ENCODE measurements at regions not wholly inside any gene's neighbourhood (a gene's known extent, or its start where the extent isn't known, plus 50 kb on each side); places are given as distances from the start of the nearest gene placed in this dataset.
"Not testable (repeated sequence)": the region's sequence is repeated elsewhere in the genome, so short reads cannot be mapped to it uniquely, and the experiment has no call there.

DNA sequence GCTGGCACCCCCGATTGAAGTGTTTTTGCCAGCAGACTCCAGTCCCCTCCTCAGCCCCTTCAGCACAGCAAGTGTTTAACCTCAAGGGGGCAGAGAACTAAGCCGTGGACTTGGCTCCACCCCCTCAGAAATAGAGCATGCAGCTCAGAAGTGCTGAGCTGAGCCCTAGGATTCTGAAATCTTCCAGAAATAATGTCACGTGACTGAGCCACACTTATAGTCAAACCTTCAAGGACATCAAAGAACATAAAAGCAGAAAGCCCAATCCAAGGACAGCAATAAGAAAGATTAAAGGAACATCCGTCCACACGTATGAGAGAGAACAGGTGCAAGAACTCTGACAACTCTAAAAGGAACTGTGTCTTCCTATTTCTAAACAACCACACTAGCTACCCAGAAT, 317.7 kb upstream of the LRFN5 start:
- DNase-seq (ENCODE audit: low read depth): no peak

DNA sequence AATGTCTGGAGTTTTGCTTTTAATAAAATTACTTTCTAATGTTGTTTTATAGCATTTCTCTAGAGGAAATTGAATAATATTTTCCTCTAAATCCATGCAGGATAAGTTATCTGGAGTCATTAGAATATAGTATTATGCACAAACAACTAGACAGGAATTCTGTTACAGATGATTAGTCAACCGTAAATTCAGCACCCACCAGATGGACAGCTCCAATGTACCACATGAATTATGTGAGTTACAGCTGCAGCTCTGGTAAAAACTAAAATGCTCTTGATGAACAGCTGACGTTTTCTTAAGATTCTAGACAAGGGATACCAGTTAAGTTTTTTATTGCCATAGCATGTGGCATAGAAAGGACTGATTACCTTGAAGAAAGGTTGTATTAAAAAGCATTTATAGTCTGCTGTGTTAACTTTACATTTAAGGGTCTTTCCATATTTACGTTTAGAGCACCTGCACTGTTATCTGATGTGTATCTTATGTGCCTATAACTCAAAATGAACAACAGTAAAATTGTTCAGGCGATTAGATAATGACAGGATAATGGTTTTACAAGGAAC, 321.4 kb upstream of the LRFN5 start:
- DNase-seq (ENCODE audit: low read depth): peak; percentile 67

DNA sequence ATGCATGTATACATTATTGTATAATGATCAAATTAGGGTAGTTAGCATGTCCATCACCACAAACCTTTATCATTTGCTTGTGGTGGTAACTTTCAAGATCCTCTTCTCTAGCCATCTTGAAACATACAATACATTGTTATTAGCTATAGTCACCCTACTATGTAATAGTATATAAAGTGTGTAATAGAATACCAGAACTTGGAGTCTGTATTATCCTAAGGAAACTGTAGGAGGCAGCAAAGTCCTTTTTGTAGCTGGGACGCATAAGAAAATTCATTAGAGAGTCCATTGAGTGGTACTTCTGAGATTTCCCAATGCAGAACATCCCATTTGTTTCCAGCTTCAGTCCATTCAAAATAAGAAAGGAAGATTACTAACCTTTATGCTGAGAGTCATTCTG, 325.9 kb upstream of the LRFN5 start:
- DNase-seq (ENCODE audit: low read depth): peak; percentile 37

DNA sequence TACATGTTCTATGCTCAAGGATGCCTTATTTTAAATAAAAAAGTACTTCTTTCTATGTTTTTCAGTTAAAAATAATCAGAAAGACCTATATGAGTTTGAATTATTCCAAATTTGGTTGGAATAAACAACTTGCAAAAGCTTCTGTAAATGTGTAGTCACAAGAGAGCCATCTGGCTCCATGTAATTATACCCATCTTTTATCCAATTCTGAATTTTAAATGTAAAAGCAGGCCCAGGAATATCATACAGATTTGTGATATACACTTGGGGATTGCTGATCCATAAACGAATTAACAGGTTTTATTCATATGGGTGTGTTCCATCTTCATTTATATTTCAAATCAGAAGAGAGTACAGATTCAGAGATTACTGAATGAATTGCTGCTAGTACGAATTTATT, 329.2 kb upstream of the LRFN5 start:
- DNase-seq (ENCODE audit: low read depth): no peak

DNA sequence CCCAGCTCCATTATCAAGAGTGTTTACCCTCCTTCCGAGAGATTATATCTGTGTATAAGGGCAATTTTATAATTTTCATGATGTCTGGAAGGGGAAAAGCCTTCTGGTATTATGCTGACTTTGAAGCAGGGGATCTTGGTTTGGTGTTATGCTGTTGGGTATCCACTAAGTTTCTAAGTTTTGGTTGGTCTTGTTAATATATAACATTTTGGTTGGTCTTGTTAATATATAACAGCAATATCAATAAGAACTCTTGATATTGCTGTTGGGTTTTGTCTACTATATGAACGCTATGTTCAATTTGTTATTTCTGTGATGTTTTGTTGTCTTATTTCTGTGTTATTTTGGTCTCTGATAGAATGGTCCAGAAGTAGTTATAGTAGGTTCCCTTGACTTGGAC, 349.2 kb upstream of the LRFN5 start:
- DNase-seq (ENCODE audit: low read depth): no peak

DNA sequence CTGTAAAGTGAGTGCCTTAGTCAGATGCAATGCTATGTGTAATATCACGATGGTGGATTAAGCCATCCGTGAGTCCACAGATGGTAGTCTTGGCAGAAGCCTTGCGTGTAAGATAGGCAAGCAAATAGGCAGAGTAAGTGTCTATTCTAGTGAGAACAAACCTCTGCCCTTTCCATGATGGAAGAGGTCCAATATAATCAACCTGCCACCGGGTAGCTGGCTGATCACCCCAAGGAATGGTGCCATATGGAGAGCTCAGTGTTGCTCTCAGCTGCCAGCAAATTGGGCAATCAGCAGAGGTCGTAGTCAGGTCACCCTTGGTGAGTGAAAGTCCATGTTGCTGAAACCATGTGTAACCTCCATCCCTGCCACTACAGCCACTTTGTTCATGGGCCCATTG, 371.2 kb upstream of the LRFN5 start:
- DNase-seq (ENCODE audit: low read depth): no peak

DNA sequence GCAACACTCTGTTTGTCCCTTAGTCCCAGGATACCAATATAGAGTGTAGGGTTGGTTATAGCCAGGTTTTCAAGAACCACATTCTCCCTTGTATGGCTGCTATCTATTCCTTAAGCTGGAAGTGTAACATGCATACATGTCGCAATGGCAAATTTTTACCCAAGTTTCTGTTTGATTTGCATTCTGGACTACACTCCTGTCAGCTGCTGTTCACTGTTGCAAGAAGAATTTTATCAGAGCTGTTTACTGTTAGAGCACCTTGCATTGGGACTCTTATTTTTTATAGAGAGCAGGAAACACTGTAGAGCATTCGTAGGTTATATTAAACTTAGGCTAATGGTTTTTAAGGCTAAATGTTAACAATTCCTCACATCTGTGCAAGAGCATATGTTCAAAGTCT, 376.0 kb upstream of the LRFN5 start:
- DNase-seq (ENCODE audit: low read depth): no peak

DNA sequence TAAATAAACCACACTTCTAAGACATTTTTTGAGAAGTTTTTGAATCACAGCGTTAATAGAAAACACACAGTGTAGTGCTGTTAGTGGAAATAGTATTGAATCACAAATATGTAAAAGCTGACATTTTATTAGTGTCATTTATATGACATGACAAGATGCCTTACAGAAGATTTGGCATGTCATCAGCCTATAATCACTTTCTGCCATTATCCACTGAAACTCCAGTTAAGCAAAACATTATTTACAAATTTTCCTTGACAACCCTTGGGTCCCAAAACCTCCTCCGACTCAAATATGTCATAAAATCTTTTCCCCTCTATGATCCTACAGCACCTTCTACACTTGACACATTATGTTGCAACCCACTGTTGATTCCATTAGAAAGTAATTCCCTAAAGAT, 376.9 kb upstream of the LRFN5 start:
- DNase-seq (ENCODE audit: low read depth): no peak

DNA sequence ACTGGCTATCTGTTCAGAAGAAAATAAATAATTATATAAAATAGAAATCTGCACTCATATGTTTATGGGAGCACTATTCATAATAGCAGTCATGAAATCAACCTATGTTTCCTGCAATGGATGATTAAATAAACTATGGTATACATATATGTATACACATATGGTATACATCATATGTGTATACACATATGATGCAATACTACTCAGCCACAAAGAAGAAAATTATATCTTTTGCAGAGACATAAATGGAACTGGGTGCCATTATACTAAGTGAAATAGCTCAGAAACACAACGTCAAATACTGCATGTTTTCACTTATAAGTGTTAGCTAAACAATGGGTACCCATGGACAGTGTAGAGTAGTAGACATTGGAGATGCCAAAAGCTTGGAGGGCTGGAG, 381.2 kb upstream of the LRFN5 start:
- DNase-seq (ENCODE audit: low read depth): no peak

DNA sequence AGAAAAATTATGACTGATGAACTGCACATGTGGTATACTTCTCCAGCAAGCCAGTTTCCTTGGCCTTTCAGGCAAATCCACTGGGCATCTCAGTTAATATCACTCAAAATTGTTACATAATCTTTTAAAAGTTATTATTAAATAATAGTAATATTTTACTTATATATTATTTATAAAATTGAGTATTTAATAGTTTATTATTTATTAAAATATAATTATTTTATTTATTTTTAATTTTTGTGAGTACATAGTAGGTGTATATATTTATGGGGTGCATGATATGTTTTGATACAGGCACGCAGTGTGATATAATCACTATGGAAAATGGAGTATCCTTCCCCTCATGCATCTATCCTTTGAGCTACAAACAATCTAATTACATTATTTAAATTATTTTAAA, 384.1 kb upstream of the LRFN5 start:
- DNase-seq (ENCODE audit: low read depth): no peak

DNA sequence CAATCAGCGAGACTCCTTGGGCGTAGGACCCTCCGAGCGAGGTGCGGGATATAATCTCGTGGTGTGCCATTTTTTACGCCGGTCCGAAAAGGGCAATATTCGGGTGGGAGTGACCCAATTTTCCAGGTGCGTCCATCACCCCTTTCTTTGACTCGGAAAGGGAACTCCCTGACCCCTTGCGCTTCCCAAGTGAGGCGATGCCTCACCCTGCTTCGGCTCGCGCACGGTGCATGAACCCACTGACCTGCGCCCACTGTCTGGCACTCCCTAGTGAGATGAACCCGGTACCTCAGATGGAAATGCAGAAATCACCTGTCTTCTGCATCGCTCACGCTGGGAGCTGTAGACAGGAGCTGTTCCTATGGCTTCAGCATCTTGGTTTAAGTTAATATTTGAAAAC, 391.7 kb upstream of the LRFN5 start:
- not testable (repeated sequence) for DNase-seq (ENCODE audit: low read depth)

DNA sequence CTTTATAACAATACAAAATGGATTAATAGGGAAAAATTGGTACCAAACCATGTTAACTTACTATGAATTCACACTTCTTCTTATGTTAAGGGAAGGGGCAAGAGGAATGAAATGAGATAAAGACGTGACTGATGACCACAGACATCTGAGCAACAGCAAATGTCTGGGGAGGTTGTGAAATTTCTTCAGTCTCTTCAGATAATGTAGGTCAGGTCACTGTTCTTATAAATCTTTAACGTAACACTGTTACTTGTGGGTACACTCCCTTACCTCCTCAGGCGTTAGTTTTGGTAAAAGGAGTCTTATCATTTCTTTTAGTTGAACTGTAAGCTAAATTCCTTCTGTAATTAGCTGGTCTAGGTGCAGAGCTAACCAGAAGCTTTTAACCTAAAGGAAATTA, 405.0 kb upstream of the LRFN5 start:
- DNase-seq (ENCODE audit: low read depth): peak; percentile 7

DNA sequence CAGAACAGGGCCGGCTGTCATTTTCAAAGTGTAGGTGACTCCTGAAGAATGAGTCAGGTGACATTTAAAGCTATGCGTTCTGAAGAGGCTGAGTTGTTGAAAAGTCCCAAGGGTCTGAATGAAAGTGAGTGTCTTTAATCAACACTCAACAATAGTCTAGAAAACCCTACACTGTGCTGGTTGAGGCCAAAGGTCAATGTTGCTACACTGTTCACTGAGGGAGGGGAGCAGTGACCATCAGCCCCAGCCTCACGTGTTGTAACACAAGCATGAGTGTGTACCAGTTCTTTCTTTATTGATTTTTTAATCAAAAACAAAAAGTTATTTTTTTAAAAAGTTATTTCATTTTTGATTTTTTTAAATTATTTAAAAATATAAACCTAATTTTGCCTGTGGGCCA, 418.8 kb upstream of the LRFN5 start:
- DNase-seq (ENCODE audit: low read depth): no peak

DNA sequence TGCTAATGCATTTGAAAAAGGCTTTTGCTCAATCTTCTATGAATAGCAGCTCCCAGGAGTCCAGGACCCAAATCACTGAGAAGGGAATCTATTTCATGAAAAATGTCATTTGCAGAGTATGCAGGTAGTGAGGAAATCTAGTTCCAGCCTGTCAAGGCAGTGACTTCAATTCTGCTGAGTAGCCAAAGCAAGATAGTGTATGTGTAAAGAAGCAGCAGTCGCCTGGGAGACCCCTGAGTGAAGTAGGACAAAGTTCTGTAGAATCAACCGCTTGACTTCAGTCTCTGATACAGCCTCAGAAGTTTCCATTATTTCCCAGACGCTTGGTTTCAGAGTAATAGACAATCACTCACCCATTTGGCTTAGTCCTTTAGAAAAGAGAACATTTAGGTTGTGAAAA, 435.6 kb upstream of the LRFN5 start:
- DNase-seq (ENCODE audit: low read depth): no peak

DNA sequence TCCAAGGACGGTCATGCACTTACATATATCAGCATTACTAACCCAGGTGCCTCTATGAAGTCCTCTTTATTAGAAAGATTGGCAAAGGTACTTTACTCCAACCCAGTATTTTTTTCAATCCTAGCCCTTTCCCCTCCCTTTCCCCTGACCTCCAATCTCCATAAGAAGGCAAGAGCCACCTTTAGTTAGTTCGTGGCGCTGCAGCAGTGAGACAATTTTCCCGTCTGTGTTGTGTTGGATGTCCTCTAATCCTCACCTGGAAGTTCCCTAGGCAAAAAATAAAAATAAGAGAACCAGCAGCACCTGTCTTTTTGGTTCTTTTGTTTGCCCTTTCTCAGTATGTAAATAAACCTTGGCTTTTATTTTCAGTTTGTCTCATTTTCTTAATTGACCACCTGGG, 439.6 kb upstream of the LRFN5 start:
- no peak for DNase-seq (ENCODE audit: low read depth)

DNA sequence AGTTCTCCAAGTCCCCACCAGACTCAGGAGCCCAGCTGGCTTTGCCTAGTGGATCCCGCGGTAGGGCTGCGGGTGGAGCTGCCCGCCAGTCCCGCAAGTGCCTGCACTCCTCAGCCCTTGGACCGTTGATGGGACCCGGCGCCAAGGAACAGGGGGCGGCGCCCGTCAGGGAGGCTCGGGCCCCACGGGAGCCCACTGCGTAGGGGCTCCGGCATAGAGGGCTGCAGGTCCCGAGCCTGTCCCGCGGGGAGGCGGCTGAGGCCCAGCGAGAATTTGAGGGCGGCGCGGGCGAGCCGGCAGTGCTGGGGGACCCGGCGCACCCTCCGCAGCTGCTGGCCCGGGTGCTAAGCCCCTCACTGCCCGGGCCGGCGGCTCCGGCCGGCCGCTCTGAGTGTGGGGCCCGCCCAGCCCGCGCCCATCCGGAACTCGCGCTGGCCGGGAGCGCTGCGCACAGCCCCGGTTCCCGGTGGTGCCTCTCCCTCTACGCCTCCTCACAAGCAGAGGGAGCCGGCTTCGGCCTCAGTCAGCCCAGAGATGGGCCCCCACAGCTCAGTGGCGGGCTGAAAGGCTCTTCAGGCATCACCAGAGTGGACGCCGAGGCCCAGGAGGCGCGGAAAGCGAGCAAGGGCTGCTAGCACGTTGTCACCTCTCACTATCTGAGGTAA, 452.4 kb upstream of the LRFN5 start:
- no peak for DNase-seq (ENCODE audit: low read depth)

DNA sequence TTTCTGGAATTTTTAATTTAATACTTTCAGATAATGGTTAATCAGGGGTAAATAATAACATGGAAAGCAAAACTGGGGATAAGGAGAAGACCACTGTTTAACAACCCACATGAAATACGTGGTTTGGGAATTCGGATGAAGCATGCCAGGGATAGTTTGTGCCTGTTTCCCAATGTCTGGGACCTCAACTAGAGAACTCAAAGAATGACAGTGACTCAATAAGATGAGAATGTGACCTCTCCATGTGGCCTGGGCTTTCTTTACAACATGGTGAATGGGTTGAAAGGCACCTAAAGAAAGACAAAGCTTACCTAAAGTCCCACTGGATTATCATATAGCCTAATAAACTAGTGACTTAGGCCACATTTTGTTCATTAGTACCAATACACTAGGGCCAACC, 460.3 kb upstream of the LRFN5 start:
- no peak for DNase-seq (ENCODE audit: low read depth)

DNA sequence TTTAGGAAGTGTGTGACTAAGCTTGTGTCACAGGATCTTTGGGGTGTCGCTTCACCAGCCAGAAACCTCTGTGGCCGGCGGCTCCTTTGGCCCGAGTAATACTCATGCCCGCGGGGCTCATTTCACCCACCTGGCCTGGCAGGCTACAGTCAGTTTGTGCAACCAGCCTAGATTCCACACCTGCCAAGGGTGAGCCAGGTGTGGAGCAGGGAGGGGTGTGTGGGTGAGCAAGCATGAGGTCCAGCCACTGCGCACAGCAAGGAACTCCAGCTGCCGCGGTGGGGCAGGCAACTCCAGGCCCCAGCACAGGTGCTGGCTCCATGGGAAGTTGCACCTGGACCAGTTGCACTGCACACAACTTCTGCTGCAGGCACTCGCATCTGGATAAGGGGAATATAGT, 462.3 kb upstream of the LRFN5 start:
- DNase-seq (ENCODE audit: low read depth): no peak

DNA sequence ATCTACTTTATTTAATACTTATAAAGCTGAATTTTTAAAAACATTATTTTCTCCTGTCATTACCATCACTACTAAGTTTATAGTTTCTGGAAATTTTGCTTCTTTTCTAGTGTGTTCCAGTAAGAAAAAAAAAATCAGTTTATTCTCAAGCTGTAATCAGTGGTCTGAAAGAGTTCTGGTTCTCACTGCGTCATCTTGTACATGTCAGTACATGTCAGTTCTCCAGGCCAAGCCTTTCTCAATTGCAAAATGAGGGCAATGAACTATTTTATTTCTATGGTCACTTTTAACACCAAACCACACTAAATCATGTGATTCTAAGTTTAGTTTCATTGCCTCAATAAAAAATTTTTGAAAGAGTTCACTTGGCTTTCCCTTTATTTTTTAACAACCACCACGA, 468.9 kb upstream of the LRFN5 start:
- DNase-seq (ENCODE audit: low read depth): no peak

DNA sequence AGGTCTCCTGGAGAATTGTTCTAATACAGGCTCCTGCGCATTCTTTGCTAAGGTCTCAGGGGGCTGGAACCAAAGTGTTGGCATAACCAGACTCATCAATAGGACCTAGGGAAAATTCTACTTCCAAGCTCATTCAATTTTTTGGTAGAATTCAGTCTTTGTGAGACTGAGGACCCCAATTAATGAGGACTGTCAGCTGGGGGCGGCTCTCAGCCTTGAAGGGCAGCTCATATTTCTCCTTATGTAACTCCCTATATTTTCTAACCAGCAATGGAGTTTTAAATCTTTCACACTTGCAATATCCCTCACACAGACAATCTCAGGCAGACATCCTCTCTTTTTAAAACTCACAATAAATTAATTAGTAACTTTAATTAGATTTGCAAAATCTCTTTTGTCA, 476.4 kb upstream of the LRFN5 start:
- no peak for DNase-seq (ENCODE audit: low read depth)

DNA sequence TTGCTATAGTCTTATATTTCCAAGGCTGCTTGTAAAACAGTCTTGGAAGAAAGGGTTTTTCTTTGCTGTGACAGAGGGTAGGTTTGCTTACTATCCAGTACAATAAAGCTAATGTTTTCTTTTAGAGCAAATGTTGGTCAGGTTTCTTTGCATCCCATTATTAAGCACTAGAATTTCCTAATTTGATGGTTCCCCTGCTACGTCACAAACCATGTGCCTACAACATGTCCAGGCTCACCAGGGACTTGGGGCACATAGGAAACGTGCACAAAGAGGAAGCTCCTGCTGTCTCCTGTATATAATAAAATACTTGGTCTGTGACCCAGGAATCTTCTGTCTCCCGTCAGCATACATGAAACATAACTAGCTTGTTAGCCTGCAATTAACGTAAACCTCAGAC, 486.3 kb upstream of the LRFN5 start:
- DNase-seq (ENCODE audit: low read depth): no peak

DNA sequence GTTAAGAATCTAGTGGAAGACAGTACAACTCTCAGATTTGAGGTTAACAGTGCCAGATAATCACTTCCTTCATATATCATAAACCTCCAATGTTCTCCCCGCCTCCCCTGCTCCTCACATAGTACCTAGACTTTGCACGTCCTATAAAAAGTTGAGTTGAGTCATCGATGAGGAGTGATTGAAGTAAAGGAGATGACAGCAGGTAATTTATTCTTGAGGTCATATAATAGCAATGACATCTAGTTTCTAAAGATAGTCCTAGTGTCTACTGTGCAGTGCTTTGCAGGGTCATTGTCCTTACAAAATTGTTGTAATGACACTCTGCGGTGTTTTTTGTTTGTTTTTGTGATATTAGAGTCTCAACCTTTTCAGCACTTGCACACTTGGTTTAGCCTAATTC, 510.5 kb upstream of the LRFN5 start:
- no peak for DNase-seq (ENCODE audit: low read depth)

DNA sequence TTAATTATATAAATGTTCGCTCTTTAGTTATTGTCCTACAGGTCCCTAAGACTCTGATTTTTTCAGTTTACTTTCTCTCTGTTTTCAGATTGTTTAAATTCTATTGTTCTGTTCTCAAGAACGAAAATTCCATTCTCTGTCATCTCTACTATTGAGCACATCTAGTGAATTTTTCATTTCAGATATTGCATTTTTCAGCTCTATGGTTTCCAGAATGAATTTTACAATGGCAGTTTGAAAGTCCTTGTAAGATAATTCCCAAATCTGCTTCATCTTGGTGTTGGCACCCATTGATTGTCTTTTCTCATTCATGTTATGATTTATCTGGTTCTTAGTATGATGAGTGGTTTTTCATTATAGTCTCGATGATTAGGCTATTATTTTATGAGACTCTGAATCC, 519.6 kb upstream of the LRFN5 start:
- no peak for DNase-seq (ENCODE audit: low read depth)

DNA sequence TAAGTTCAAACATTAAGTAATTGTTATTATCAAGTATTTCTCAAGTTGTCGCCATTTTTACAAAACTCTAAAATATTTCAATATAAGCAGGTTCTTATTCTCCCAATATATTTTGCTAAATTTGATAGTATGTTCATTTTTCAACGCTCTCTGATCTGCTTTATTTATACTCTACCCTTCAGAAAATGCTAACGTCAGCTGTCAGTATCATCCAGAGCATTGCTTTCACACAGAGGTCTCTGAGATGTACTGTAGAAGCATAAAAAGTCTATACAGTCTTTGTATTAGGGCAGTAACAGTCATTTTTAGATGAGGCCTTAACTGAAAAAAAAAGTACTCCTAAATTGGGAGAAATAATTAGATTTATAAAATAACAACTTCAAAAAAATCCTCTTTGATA, 533.1 kb upstream of the LRFN5 start:
- DNase-seq (ENCODE audit: low read depth): no peak

DNA sequence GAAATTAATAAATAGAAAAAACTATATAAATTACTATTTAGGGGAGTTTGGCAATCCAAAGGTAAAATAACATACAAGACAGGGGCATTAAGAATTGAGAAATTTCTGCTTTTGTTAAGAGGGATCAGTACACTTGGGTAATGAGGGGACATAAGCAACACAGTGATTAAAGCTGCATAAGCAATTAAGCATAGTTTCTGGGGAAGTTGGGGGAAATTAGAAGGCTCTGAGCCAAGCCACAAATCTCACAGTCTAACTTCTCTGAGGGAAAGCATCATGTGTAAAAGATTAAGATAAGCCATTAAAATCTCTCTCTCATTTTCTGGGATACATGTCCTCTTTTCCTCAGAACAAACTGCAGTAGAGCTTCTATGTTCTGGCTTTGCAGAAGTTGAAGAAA, 533.9 kb upstream of the LRFN5 start:
- no peak for DNase-seq (ENCODE audit: low read depth)

All from amniotic epithelial cell (primary cell).